ENCODE measurements at regions not wholly inside any gene's neighbourhood (a gene's known extent, or its start where the extent isn't known, plus 50 kb on each side); places are given as distances from the start of the nearest gene placed in this dataset.
"Not testable (repeated sequence)": the region's sequence is repeated elsewhere in the genome, so short reads cannot be mapped to it uniquely, and the experiment has no call there.

GRCh38 chr7:149625340-149625946, 127.8 kb upstream of the ZNF746 start:
- Histone ChIP-seq H4K20me1 (ENCODE audit: control insufficient read depth, insufficient read depth, low read depth, low read length) (peaks cover 19% of the 10 kb centered on the region), H3K27me3 (ENCODE audit: control insufficient read depth, low read length) (peaks cover 23% of the 10 kb centered on the region), H3K4me2 (ENCODE audit: low read length) (peak overlapping the region; percentile 79), H3K4me3 (ENCODE audit: low read length) (peak overlapping the region; percentile 87), H3K79me2 (ENCODE audit: control insufficient read depth, low read length) (peaks cover 30% of the 10 kb centered on the region), H3K4me1 (ENCODE audit: control insufficient read depth, low read length) (peaks cover 25% of the 10 kb centered on the region), H3F3A (ENCODE audit: control insufficient read depth, insufficient read depth) (no peaks in the 10 kb centered on the region; the same call in 1 of the 2 replicates), H3K27ac (ENCODE audit: low read depth, low read length) (peak overlapping the region; percentile 9; the same call in 1 of the 2 replicates), H3K9me2 (replicated peaks; ENCODE audit: control insufficient read depth, low read length) (no peaks in the 10 kb centered on the region), H3K9me3 (ENCODE audit: control insufficient read depth, insufficient read depth, low read length) (no peaks in the 10 kb centered on the region), H3K36me3 (ENCODE audit: control insufficient read depth, low read length) (peaks cover 21% of the 10 kb centered on the region)
- TF ChIP-seq EZH2phosphoT487 (IDR thresholded peaks at IDR 0.05; ENCODE audit: borderline replicate concordance, low read length) (no peak), CTCF (IDR thresholded peaks at IDR 0.05; ENCODE audit: low read depth, low read length, poor library complexity, severe bottlenecking) (peak; percentile 82)

DNA sequence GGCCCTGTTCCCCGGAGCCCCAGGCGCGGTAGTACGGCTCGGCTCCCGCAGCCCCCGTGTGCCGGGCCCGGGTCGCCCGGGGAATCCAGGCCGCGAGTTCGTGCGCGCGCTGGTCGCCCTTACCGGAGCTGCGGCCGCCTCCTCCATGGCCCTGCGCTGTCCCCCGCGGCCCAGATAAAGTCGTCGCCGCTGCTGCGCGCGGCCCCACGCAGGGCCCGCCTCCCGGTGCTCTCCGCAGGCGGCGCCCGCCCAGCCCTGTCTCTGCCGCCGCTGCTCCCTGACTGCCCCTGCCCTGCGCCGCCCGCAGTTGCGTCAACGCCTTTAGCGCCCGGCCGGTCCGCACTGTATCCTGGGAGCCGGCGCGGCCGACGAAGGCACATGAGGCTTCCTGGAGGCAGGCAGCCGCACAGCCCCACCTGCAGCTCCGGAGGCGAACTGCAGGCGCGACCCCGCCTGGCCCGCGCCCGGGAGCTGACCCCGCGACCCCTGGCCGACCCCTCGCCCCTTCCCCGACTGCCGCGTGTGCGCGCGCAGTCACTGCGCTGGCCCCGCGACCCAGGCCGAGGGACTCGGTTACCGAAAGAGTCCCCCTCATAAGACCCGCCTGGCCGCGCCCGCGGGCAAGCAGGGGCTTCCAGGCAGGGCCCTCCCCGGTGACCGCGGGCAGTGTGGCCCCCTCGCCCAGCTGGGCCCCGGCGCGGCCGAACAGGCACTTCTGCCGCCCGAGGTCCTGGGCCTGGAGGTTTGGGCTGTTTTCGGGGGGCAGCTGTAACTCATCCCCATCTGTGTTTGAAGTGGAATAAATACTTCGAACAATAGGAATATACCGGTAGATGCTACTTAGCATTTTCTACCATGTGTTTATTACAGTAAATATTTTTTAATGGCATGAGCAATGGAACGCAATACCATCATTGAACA, 127.1 kb upstream of the ZNF746 start:
- Histone ChIP-seq H3K27ac (ENCODE audit: low read depth, low read length) (peak overlapping the region; percentile 52), H3K4me1 (ENCODE audit: control insufficient read depth, low read length) (peaks cover 25% of the 10 kb centered on the region), H4K20me1 (ENCODE audit: control insufficient read depth, insufficient read depth, low read depth, low read length) (peaks cover 19% of the 10 kb centered on the region), H3K79me2 (ENCODE audit: control insufficient read depth, low read length) (peaks cover 30% of the 10 kb centered on the region), H3K36me3 (ENCODE audit: control insufficient read depth, low read length) (peaks cover 29% of the 10 kb centered on the region), H3K9me3 (ENCODE audit: control insufficient read depth, insufficient read depth, low read length) (no peaks in the 10 kb centered on the region), H3K4me3 (ENCODE audit: low read length) (peak overlapping the region; percentile 87), H3K4me2 (ENCODE audit: low read length) (peak overlapping the region; percentile 79), H3K9me2 (replicated peaks; ENCODE audit: control insufficient read depth, low read length) (no peaks in the 10 kb centered on the region), H3F3A (ENCODE audit: control insufficient read depth, insufficient read depth) (no peaks in the 10 kb centered on the region; the same call in 1 of the 2 replicates), H3K27me3 (ENCODE audit: control insufficient read depth, low read length) (peaks cover 15% of the 10 kb centered on the region)
- TF ChIP-seq CTCF (IDR thresholded peaks at IDR 0.05; ENCODE audit: low read depth, low read length, poor library complexity, severe bottlenecking) = peak; percentile 96
- no peak for TF ChIP-seq EZH2phosphoT487 (IDR thresholded peaks at IDR 0.05; ENCODE audit: borderline replicate concordance, low read length)

DNA sequence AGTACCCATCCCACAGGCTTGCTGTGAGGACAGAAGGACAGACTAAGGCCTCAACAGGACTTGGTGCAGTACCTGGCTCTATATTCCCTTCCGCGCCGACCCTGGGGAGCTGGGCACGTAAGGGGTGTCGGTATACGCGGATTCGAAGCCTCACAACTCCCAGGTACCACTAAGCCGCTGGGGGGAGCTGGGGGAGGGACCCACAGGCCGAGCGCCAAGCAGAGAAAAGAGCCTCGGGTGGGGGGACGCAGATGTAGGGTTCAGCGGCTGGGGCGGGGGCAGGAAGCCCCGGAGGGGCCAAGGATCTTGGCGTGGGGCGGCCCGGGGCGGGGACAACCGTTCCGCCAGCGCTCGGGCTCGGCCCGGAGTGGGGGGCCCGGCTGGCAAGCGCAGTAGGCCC, 126.4 kb upstream of the ZNF746 start:
- Histone ChIP-seq H3K9me2 (replicated peaks; ENCODE audit: control insufficient read depth, low read length) (no peaks in the 10 kb centered on the region), H3K27me3 (ENCODE audit: control insufficient read depth, low read length) (peaks cover 10% of the 10 kb centered on the region), H3K9me3 (ENCODE audit: control insufficient read depth, insufficient read depth, low read length) (no peaks in the 10 kb centered on the region), H3K36me3 (ENCODE audit: control insufficient read depth, low read length) (peaks cover 35% of the 10 kb centered on the region), H3K4me1 (ENCODE audit: control insufficient read depth, low read length) (peaks cover 25% of the 10 kb centered on the region), H4K20me1 (ENCODE audit: control insufficient read depth, insufficient read depth, low read depth, low read length) (peaks cover 19% of the 10 kb centered on the region), H3K79me2 (ENCODE audit: control insufficient read depth, low read length) (peaks cover 30% of the 10 kb centered on the region), H3K27ac (ENCODE audit: low read depth, low read length) (peak overlapping the region; percentile 52), H3K4me3 (ENCODE audit: low read length) (peak overlapping the region; percentile 87), H3F3A (ENCODE audit: control insufficient read depth, insufficient read depth) (no peaks in the 10 kb centered on the region; the same call in 1 of the 2 replicates), H3K4me2 (ENCODE audit: low read length) (peak overlapping the region; percentile 79)
- TF ChIP-seq CTCF (IDR thresholded peaks at IDR 0.05; ENCODE audit: low read depth, low read length, poor library complexity, severe bottlenecking) (no peak), EZH2phosphoT487 (IDR thresholded peaks at IDR 0.05; ENCODE audit: borderline replicate concordance, low read length) (no peak)

DNA sequence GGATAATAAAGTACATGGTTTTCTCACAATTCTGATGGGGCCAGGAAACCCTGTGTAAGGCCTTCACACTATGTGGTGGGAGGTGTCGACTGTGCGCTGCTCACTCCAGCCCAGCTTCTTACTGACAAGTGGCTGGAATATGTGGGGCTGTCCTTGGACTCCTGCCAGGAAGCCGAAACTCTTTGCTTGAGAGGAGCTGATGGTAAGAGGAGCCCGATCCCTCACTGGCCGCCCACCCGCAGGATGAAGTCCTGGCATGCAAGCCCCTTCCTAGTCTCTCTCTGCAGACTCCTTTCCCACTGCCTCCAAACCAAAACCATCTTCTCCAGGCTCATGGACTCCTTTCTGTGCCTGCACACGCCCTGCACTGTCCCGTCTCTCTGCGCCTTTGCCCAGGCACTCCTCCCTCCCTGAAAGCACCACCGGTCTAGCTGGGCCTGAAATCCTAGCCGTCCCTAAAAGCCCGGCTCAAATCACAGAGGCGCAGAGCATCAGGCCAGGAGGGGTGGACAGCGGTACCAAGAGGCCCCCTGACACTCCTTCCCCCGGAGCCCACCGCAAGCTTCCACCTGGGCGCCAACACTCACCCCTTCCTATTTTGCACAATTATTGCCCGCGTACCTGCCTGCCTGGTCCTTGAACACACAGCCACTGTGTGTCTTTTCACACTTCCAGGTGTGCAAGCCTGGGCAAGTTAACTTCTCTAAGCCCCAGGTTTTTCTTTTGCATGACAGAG, 125.8 kb upstream of the ZNF746 start:
- peaks cover 25% of the 10 kb centered on the region for H3K4me1 ChIP-seq (ENCODE audit: control insufficient read depth, low read length)
- not testable (repeated sequence) for H3K9me3 ChIP-seq (ENCODE audit: control insufficient read depth, insufficient read depth, low read length); H3K27me3 ChIP-seq (ENCODE audit: control insufficient read depth, low read length); H3K9me2 ChIP-seq (replicated peaks; ENCODE audit: control insufficient read depth, low read length); H3F3A ChIP-seq (ENCODE audit: control insufficient read depth, insufficient read depth)
- peaks cover 30% of the 10 kb centered on the region for H3K79me2 ChIP-seq (ENCODE audit: control insufficient read depth, low read length)
- H3K27ac ChIP-seq (ENCODE audit: low read depth, low read length) = peak overlapping the region; percentile 52; the same call in 1 of the 2 replicates
- H4K20me1 ChIP-seq (ENCODE audit: control insufficient read depth, insufficient read depth, low read depth, low read length) = peaks cover 19% of the 10 kb centered on the region
- H3K36me3 ChIP-seq (ENCODE audit: control insufficient read depth, low read length) = peaks cover 41% of the 10 kb centered on the region
- peak overlapping the region; percentile 87 for H3K4me3 ChIP-seq (ENCODE audit: low read length)
- peak overlapping the region; percentile 79 for H3K4me2 ChIP-seq (ENCODE audit: low read length)
